ENCODE measurements at regions not wholly inside any gene's neighbourhood (a gene's known extent, or its start where the extent isn't known, plus 50 kb on each side); places are given as distances from the start of the nearest gene placed in this dataset.

- TF ChIP-seq CTCF (IDR thresholded peaks at IDR 0.05 in 8 of 11, conservative IDR thresholded peaks at IDR 0.05 in 3 of 11), result no peak
- no peak for TF ChIP-seq POLR2AphosphoS5 (IDR thresholded peaks at IDR 0.05)
Observed at GRCh38 chr10:91167406-91167805, 53.1 kb upstream of the PCGF5 start.
